Astrocyte (in vitro differentiated cells and primary cell): ENCODE measurements at regions not wholly inside any gene's neighbourhood (a gene's known extent, or its start where the extent isn't known, plus 50 kb on each side); places are given as distances from the start of the nearest gene placed in this dataset.

Experiments
- DNase-seq: peaks from one replicate; pipeline ENCODE4 v3.0.0-alpha.2; 2010; ENCODE audit warnings: low read depth
- FAIRE-seq: peaks from 2 replicates; lab custom pipeline; 2011; peaks lifted over from hg19 to GRCh38; lab: Jason Lieb, UNC
- H2AFZ ChIP-seq: 2 replicates; pipeline ENCODE4 v1.6.0; 2012; ENCODE audit warnings: low read depth, low read length, inconsistent platforms
- H3K27ac ChIP-seq: 2 replicates; pipeline ENCODE4 v1.5.1; 2011; ENCODE audit warnings: low read depth, low read length, inconsistent platforms
- H3K27me3 ChIP-seq: 2 replicates; pipeline ENCODE4 v1.6.0; 2011; ENCODE audit warnings: low read length, inconsistent platforms; ENCODE audit not compliant: insufficient read depth
- H3K36me3 ChIP-seq: 2 replicates; pipeline ENCODE4 v1.5.1; 2011; ENCODE audit warnings: low read length, inconsistent platforms; ENCODE audit not compliant: insufficient read depth
- H3K4me1 ChIP-seq: 2 replicates; pipeline ENCODE4 v1.5.1; 2011; ENCODE audit warnings: low read length, inconsistent platforms; ENCODE audit not compliant: insufficient read depth
- H3K4me2 ChIP-seq: 2 replicates; pipeline ENCODE4 v1.6.0; 2012; ENCODE audit warnings: low read length, inconsistent platforms
- H3K4me3 ChIP-seq: 2 replicates; pipeline ENCODE4 v1.5.1; 2011; ENCODE audit warnings: low read depth, mild to moderate bottlenecking, low read length, inconsistent platforms; ENCODE audit not compliant: insufficient read depth
- H3K79me2 ChIP-seq: 2 replicates; pipeline ENCODE4 v1.6.0; 2012; ENCODE audit warnings: mild to moderate bottlenecking, low read length, inconsistent platforms; ENCODE audit not compliant: insufficient read depth
- H3K9ac ChIP-seq: 2 replicates; pipeline ENCODE4 v1.6.0; 2012; ENCODE audit warnings: mild to moderate bottlenecking, low read length, inconsistent platforms
- H3K9me3 ChIP-seq: 2 replicates; pipeline ENCODE4 v1.5.1; 2012; ENCODE audit warnings: low read depth, mild to moderate bottlenecking, low read length, inconsistent platforms; ENCODE audit not compliant: insufficient read depth
- H4K20me1 ChIP-seq: 2 replicates; pipeline ENCODE4 v1.6.0; 2012; ENCODE audit warnings: low read length, inconsistent platforms; ENCODE audit not compliant: insufficient read depth
- H3K27ac Mint-ChIP-seq: one replicate; pipeline ENCODE4 v1.8.0; 2021; ENCODE audit warnings: mild to moderate bottlenecking, mixed read lengths; ENCODE audit not compliant: unreplicated experiment
- H3K27me3 Mint-ChIP-seq: one replicate; pipeline ENCODE4 v1.8.0; 2021; ENCODE audit warnings: low read depth, mixed read lengths; ENCODE audit not compliant: unreplicated experiment
- H3K36me3 Mint-ChIP-seq: one replicate; pipeline ENCODE4 v1.8.0; 2021; ENCODE audit warnings: low read depth, mixed read lengths; ENCODE audit not compliant: unreplicated experiment
- H3K4me1 Mint-ChIP-seq: one replicate; pipeline ENCODE4 v1.8.0; 2021; ENCODE audit warnings: low read depth, mixed read lengths; ENCODE audit not compliant: unreplicated experiment
- H3K4me3 Mint-ChIP-seq: one replicate; pipeline ENCODE4 v1.8.0; 2021; ENCODE audit warnings: mild to moderate bottlenecking, moderate library complexity, mixed read lengths; ENCODE audit not compliant: unreplicated experiment
- H3K9me3 Mint-ChIP-seq: one replicate; pipeline ENCODE4 v1.8.0; 2021; ENCODE audit warnings: mild to moderate bottlenecking, mixed read lengths; ENCODE audit not compliant: unreplicated experiment
- CTCF ChIP-seq: IDR thresholded peaks from 2 replicates; pipeline ENCODE4 v1.5.1; 2011; ENCODE audit warnings: low read depth, mild to moderate bottlenecking, inconsistent platforms, low read length, moderate library complexity; ENCODE audit not compliant: insufficient read depth
- EZH2 ChIP-seq: IDR thresholded peaks from 2 replicates; pipeline ENCODE4 v1.6.1; 2012; ENCODE audit warnings: mild to moderate bottlenecking, low read length, inconsistent platforms; ENCODE audit not compliant: insufficient read depth

GRCh38 chr13:88436974-88437373, 765.8 kb downstream of the SLITRK5 start:
- no peaks in the 10 kb centered on the region for H3K9me3 ChIP-seq
- H3K27ac ChIP-seq, result no peak overlapping the region
- Mint-ChIP-seq H3K4me3 (no peak overlapping the region), H3K4me1 (no peaks in the 10 kb centered on the region), H3K36me3 (no peaks in the 10 kb centered on the region), H3K27ac (no peak overlapping the region), H3K27me3 (no peaks in the 10 kb centered on the region), H3K9me3 (peaks cover 7% of the 10 kb centered on the region)
- no peaks in the 10 kb centered on the region for H3K36me3 ChIP-seq
- no peak for TF ChIP-seq CTCF
- TF ChIP-seq EZH2, result no peak
- DNase-seq (no peak), FAIRE-seq (no peak)
- H3K4me2 ChIP-seq, result no peak overlapping the region
- H3K79me2 ChIP-seq, result no peaks in the 10 kb centered on the region
- H3K9ac ChIP-seq, result no peak overlapping the region
- H3K4me3 ChIP-seq, result no peak overlapping the region
- H2AFZ ChIP-seq, result no peak overlapping the region
- no peaks in the 10 kb centered on the region for H3K4me1 ChIP-seq
- no peaks in the 10 kb centered on the region for H3K27me3 ChIP-seq
- H4K20me1 ChIP-seq, result no peaks in the 10 kb centered on the region

DNA sequence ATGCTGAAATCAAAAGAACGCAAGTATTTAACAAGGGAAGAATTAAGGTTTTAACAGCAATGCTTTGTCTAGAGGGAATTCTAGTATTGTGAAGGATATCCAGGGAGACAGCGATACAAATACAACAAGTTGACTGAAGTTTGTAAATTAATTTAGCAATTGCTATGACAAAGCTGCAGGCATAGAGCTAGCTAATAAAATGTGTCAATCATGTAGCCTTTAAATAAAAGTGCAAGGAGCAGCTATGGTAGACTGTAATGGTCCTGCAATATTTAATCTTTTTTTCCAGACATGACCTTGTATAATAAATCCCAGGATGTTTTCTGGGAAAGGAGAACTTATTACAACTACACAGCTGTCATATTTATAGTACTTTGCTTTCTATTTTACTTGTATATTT, 779.3 kb downstream of the SLITRK5 start:
- no peaks in the 10 kb centered on the region for H3K9me3 Mint-ChIP-seq
- H3K27ac Mint-ChIP-seq, result no peak overlapping the region
- Histone ChIP-seq H4K20me1 (no peaks in the 10 kb centered on the region), H3K4me2 (no peak overlapping the region), H3K4me3 (no peak overlapping the region), H3K9ac (no peak overlapping the region), H3K79me2 (no peaks in the 10 kb centered on the region), H2AFZ (no peak overlapping the region), H3K36me3 (no peaks in the 10 kb centered on the region), H3K27me3 (no peaks in the 10 kb centered on the region), H3K4me1 (no peaks in the 10 kb centered on the region), H3K27ac (no peak overlapping the region), H3K9me3 (peaks cover 4% of the 10 kb centered on the region)
- no peaks in the 10 kb centered on the region for H3K36me3 Mint-ChIP-seq
- H3K4me1 Mint-ChIP-seq, result no peaks in the 10 kb centered on the region
- DNase-seq (no peak), FAIRE-seq (no peak)
- no peaks in the 10 kb centered on the region for H3K27me3 Mint-ChIP-seq
- no peak for TF ChIP-seq EZH2
- no peak for TF ChIP-seq CTCF
- no peak overlapping the region for H3K4me3 Mint-ChIP-seq

DNA sequence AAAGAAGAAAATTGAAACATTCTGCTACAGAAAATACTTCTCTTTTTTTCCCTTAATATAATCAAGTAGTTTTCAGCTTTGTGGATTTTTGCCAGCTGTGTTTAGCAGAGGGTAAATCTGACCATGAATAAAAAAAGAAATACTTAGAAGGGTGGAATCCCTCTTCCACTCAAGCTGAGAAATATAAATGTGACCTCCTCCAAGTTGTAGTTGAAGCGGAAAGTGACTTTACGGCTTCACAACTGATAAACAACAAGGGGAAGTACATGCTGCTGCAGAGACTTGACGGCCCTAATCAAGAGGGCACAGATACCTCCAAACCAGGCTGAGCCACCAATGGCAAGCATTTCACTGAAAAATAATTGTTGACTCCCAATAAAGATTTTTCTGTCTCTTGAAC, 785.0 kb downstream of the SLITRK5 start:
- H3K27me3 Mint-ChIP-seq, result no peaks in the 10 kb centered on the region
- no peak overlapping the region for H3K9ac ChIP-seq
- H3K4me3 Mint-ChIP-seq, result no peak overlapping the region
- peaks cover 4% of the 10 kb centered on the region for H3K9me3 ChIP-seq
- no peaks in the 10 kb centered on the region for H4K20me1 ChIP-seq
- H2AFZ ChIP-seq, result no peak overlapping the region
- H3K27ac Mint-ChIP-seq, result no peak overlapping the region
- FAIRE-seq (no peak), DNase-seq (no peak)
- no peaks in the 10 kb centered on the region for H3K36me3 Mint-ChIP-seq
- no peaks in the 10 kb centered on the region for H3K4me1 ChIP-seq
- H3K4me1 Mint-ChIP-seq, result no peaks in the 10 kb centered on the region
- H3K36me3 ChIP-seq, result no peaks in the 10 kb centered on the region
- no peak overlapping the region for H3K4me3 ChIP-seq
- no peak overlapping the region for H3K27ac ChIP-seq
- no peaks in the 10 kb centered on the region for H3K27me3 ChIP-seq
- no peak overlapping the region for H3K4me2 ChIP-seq
- TF ChIP-seq CTCF (no peak), EZH2 (no peak)
- no peaks in the 10 kb centered on the region for H3K9me3 Mint-ChIP-seq
- no peaks in the 10 kb centered on the region for H3K79me2 ChIP-seq
